ENCODE measurements at regions not wholly inside any gene's neighbourhood (a gene's known extent, or its start where the extent isn't known, plus 50 kb on each side); places are given as distances from the start of the nearest gene placed in this dataset.

- Histone ChIP-seq H3K4me3 (ENCODE audit: low read depth in 1 of 2, low read length in 1 of 2) (no peak overlapping the region), H3K36me3 (no peaks in the 10 kb centered on the region), H3K4me1 (ENCODE audit: control insufficient read depth in 1 of 2, insufficient read depth in 1 of 2, low read depth in 1 of 2, low read length in 1 of 2) (no peaks in the 10 kb centered on the region), H3K27ac (no peak overlapping the region), H3K9me3 (no peaks in the 10 kb centered on the region), H3K27me3 (no peaks in the 10 kb centered on the region)
- TF ChIP-seq CTCF (IDR thresholded peaks at IDR 0.05), result no peak
Observed at GRCh38 chr13:99688776-99689175, 187.5 kb downstream of the TM9SF2 start.

- no peaks in the 10 kb centered on the region for H3K9me3 ChIP-seq
- no peaks in the 10 kb centered on the region for H3K36me3 ChIP-seq
- no peak overlapping the region for H3K27ac ChIP-seq
- no peak for TF ChIP-seq CTCF (IDR thresholded peaks at IDR 0.05)
- H3K27me3 ChIP-seq, result no peaks in the 10 kb centered on the region
- no peaks in the 10 kb centered on the region for H3K4me1 ChIP-seq (ENCODE audit: control insufficient read depth in 1 of 2, insufficient read depth in 1 of 2, low read depth in 1 of 2, low read length in 1 of 2)
- H3K4me3 ChIP-seq (ENCODE audit: low read depth in 1 of 2, low read length in 1 of 2), result no peak overlapping the region
Observed at GRCh38 chr13:99687723-99688397, 186.6 kb downstream of the TM9SF2 start.

- Histone ChIP-seq H3K4me3 (ENCODE audit: low read depth in 1 of 2, low read length in 1 of 2) (no peak overlapping the region), H3K4me1 (ENCODE audit: control insufficient read depth in 1 of 2, insufficient read depth in 1 of 2, low read depth in 1 of 2, low read length in 1 of 2) (no peaks in the 10 kb centered on the region), H3K9me3 (no peaks in the 10 kb centered on the region), H3K27me3 (no peaks in the 10 kb centered on the region), H3K27ac (no peak overlapping the region), H3K36me3 (no peaks in the 10 kb centered on the region)
- no peak for TF ChIP-seq CTCF (IDR thresholded peaks at IDR 0.05)
Observed at GRCh38 chr13:99686944-99687411, 185.7 kb downstream of the TM9SF2 start.

- TF ChIP-seq CTCF (IDR thresholded peaks at IDR 0.05), result no peak
- no peaks in the 10 kb centered on the region for H3K27me3 ChIP-seq
- H3K9me3 ChIP-seq, result no peaks in the 10 kb centered on the region
- H3K4me3 ChIP-seq (ENCODE audit: low read depth in 1 of 2, low read length in 1 of 2), result no peak overlapping the region
- no peaks in the 10 kb centered on the region for H3K4me1 ChIP-seq (ENCODE audit: control insufficient read depth in 1 of 2, insufficient read depth in 1 of 2, low read depth in 1 of 2, low read length in 1 of 2)
- no peaks in the 10 kb centered on the region for H3K36me3 ChIP-seq
- no peak overlapping the region for H3K27ac ChIP-seq
Observed at GRCh38 chr13:99686157-99686572, 184.9 kb downstream of the TM9SF2 start.

- no peaks in the 10 kb centered on the region for H3K9me3 ChIP-seq
- no peak overlapping the region for H3K27ac ChIP-seq
- no peaks in the 10 kb centered on the region for H3K4me1 ChIP-seq (ENCODE audit: control insufficient read depth in 1 of 2, insufficient read depth in 1 of 2, low read depth in 1 of 2, low read length in 1 of 2)
- TF ChIP-seq CTCF (IDR thresholded peaks at IDR 0.05), result no peak
- no peak overlapping the region for H3K4me3 ChIP-seq (ENCODE audit: low read depth in 1 of 2, low read length in 1 of 2)
- H3K27me3 ChIP-seq, result no peaks in the 10 kb centered on the region
- no peaks in the 10 kb centered on the region for H3K36me3 ChIP-seq
Observed at GRCh38 chr13:99681695-99682094, 180.4 kb downstream of the TM9SF2 start.

All from neutrophil (primary cell).